Heart right ventricle (tissue), 16 donors: ENCODE measurements at regions not wholly inside any gene's neighbourhood (a gene's known extent, or its start where the extent isn't known, plus 50 kb on each side); places are given as distances from the start of the nearest gene placed in this dataset.
"Not testable (repeated sequence)": the region's sequence is repeated elsewhere in the genome, so short reads cannot be mapped to it uniquely, and the experiment has no call there.

Experiments
- ATAC-seq, 8 donors: fragments of 200-7000 bp; cut with Tn5 transposase; one replicate each; pipeline ENCODE4 v1.9.1; 2020; ENCODE audit warnings: mild to moderate bottlenecking in 8 of 8, moderate library complexity in 8 of 8, moderate number of reproducible peaks in 1 of 8
- DNase-seq, 2 donors: peaks; one replicate each; pipeline ENCODE4 v3.0.0-alpha.2; 2020
- H3K27ac ChIP-seq, 10 donors: fragments of 200-600 bp; sonication (generic) in 2 of 10; one replicate each; pipeline versions ENCODE4 v1.5.0 to v1.8.0; 2020 to 2022; ENCODE audit warnings: mild to moderate bottlenecking in 3 of 10
- H3K27me3 ChIP-seq, 7 donors: fragments of 200-600 bp; one replicate each; pipeline ENCODE4 v1.8.0; 2021 to 2022; ENCODE audit warnings: mild to moderate bottlenecking in 2 of 7
- H3K36me3 ChIP-seq, 9 donors: fragments of 200-600 bp; sonication (generic) in 1 of 9; one replicate each; pipeline versions ENCODE4 v1.5.0 to v1.8.0; 2020 to 2022; ENCODE audit warnings: mild to moderate bottlenecking in 2 of 9
- H3K4me1 ChIP-seq, 9 donors: fragments of 200-600 bp; sonication (generic) in 1 of 9; one replicate each; pipeline versions ENCODE4 v1.5.0 to v1.8.0; 2020 to 2022; ENCODE audit warnings: mild to moderate bottlenecking in 4 of 9
- H3K4me3 ChIP-seq, 10 donors: fragments of 200-600 bp; sonication (generic) in 2 of 10; one replicate each; pipeline versions ENCODE4 v1.5.0 to v1.8.0; 2020 to 2022; ENCODE audit warnings: mild to moderate bottlenecking in 7 of 10, moderate library complexity in 2 of 10
- H3K9me3 ChIP-seq, 11 donors: fragments of 200-600 bp in 10 of 11; sonication (generic) in 2 of 11; one replicate each; pipeline versions ENCODE4 v1.5.0 to v1.8.0; 2013 to 2022; ENCODE audit warnings: mild to moderate bottlenecking in 2 of 11, control low read depth in 1 of 11, moderate library complexity in 1 of 11
- WGBS, 2 donors: extraction: QIAGEN DNeasy Blood & Tissue Kit; methylation state at CpG; one replicate each; pipeline ENCODE4 v1.1.7; 2013; ENCODE audit warnings: inconsistent platforms in 1 of 2; 5-methylcytosine and 5-hydroxymethylcytosine counted together
- intact Hi-C, 10 donors: fragments of 100-400 bp; cut with DNase I; formaldehyde crosslinking; loops; one replicate each; pipeline versions ENCODE4 v1.11.1 to v1.14.2; 2022
- donor health status: Arrhythmogenic right ventricular cardiomyopathy.
- donor health status: ischemic (EF 13 %, LVEDD 7.1; RV severe dilation, severe dysfunction).
- donor health status: healthy with polysubstance abuse.
- donor health status: DM: no; HTN: yes; CAD: no.
- donor health status: DM: no; HTN: no; CAD: no.
- donor health status: ischemic (EF 25% LVEDD 6.9; RV normal size, moderate dysfunction).
- donor health status: ischemic (EF 25% LVEDD 5.7; RV mildly dilated, moderate dysfunction).
- donor health status: healthy.
- donor health status: DM: yes; HTN: yes; CAD: no.
- donor health status: Ischemic cardiomyopathy.
- donor health status: ischemic (EF 35%, LVEDD 5.7; RV mildly dilated, moderate dysfunction).
- donor health status: nonischemic (EF 11% LVEDD 7.7; RV severe dilation, severe dysfunction).
- donor health status: DM: yes; HTN: yes; CAD: no.
- donor health status: PGD.
- donor health status: ischemic (EF 29% LVEDD 5.4; RV normal size, mild dysfunction).
- donor health status: nonischemic (EF 23%, LVEDD 6.1; RV moderate dilation, normal function).

DNA sequence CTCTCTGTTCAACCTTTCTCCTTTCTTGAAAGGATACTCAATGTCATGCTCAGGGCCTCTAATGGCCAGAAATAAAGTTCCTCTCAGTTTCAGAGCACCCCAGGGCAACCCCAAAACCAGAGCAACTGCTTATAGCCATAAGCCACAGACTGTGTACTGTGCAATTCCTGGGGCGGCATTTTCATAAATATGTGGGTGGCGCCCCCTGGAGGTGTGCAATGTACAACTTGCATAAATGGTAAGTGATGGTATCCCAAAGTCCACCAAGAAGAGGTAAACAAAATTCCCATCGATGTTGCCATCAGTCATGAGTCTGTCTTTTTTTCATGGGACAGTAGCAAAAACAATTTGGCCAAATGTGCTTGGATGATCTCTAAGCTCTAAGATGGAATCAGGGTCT is 108.4 kb upstream of the ROPN1B start:
- 85 to 91% methylated on average over 3 of the region's 3 CpGs for WGBS, 2 donors
- ATAC-seq: not testable (repeated sequence)

DNA sequence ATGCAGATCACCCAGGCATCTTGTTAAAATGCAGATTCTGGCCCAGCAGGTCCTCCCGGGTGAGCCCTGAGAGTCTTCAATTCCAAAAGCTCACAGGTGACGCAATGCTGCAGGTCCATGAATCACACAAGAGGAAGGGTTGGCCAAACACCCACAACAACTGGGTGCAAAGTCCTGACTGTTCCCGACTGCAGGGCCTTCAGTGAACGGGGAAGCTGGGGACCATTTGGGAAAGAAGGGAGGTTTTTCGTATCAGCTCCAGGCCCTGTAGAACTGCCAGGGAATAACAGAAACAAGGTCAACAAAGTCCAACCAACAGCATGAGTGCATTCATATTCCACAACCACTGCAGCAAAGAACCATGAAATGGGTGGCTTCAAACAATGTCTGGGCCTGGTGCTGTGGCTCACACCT is 106.1 kb upstream of the ROPN1B start:
- H3K27ac ChIP-seq, intact Hi-C loops, H3K9me3 ChIP-seq, H3K4me1 ChIP-seq, H3K4me3 ChIP-seq, ATAC-seq, H3K36me3 ChIP-seq, H3K27me3 ChIP-seq, DNase-seq: not testable (repeated sequence)
- 72 to 77% methylated on average over 5 of the region's 5 CpGs for WGBS, 2 donors

More for the DNA sequence above, 108.4 kb upstream of the ROPN1B start:
- H3K36me3 ChIP-seq, DNase-seq, intact Hi-C loops, H3K4me3 ChIP-seq, H3K27ac ChIP-seq, H3K4me1 ChIP-seq, H3K27me3 ChIP-seq, H3K9me3 ChIP-seq: not testable (repeated sequence)

DNA sequence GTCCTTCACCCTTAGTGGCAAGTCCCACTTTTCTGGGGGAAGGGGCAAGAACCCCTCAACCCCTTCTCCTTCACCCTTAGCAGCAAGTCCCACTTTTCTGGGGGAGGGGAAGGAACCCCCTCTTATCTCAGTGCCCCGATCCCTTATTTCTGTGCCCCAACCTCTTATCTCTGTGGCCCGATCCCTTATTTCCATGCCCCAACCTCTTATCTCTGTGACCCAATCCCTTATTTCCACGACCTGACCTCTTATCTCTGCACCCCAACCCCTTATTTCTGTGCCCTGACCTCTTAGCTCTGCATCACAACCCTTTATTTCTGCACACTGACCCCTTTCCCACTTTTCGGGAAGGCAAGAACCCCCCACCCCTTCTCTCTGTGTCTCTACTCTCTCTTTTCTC is 104.4 kb upstream of the ROPN1B start:
- H3K4me1 ChIP-seq, ATAC-seq, H3K9me3 ChIP-seq, DNase-seq, H3K4me3 ChIP-seq, H3K36me3 ChIP-seq, intact Hi-C loops, H3K27ac ChIP-seq, H3K27me3 ChIP-seq: not testable (repeated sequence)
- WGBS, 2 donors: 66% methylated on average over 4 of the region's 4 CpGs

DNA sequence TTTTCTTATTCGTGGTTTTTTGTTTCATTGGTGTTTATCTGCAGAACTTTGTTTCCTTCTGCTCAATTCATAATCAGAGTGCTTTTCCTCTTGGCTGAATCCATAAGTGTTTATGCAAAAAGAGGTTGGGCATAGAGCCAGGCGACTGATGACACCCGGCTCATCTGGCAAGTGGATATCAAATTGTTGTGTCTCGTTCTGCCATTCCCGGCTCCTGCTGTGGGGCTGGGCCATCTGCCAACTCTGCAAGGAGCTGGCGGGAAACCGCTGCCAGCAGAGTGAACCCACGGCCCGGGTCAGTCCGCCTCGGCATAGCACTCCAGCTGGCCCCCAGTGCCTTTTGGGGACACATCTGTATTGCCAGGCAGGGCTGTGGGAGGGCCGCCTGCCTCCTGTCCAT is 83.0 kb upstream of the ROPN1B start:
- Histone ChIP-seq H3K9me3 (peaks cover 0 to 29% (median 5%) of the 10 kb centered on the region in 11 donors), H3K27ac (peak overlapping the region in 2 of 10 donors; percentile 20 to 44), H3K4me1 (peaks cover 0 to 11% (median 7%) of the 10 kb centered on the region in 9 donors)
- intact Hi-C loops, H3K27me3 ChIP-seq, H3K4me3 ChIP-seq, H3K36me3 ChIP-seq: not testable (repeated sequence)
- peak; percentile 67 to 80 for DNase-seq
- WGBS, 2 donors: 12 to 19% methylated on average over 12 of the region's 12 CpGs
- peak in 2 of 8 donors; percentile 61 to 67 for ATAC-seq

DNA sequence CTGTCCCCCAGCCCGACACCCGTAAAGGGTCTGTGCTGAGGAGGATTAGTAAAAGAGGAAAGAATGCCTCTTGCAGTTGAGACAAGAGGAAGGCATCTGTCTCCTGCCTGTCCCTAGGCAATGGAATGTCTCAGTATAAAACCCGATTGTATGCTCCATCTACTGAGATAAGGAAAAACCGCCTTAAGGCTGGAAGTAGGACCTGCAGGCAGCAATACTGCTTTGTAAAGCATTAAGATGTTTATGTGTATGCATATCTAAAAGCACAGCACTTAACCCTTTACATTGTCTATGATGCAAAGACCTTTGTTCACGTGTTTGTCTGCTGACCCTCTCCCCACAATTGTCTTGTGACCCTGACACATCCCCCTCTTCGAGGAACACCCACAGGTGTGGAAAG is 69.8 kb upstream of the ROPN1B start:
- intact Hi-C loops, H3K4me3 ChIP-seq, H3K4me1 ChIP-seq, H3K9me3 ChIP-seq, ATAC-seq, DNase-seq, H3K27ac ChIP-seq, H3K36me3 ChIP-seq, H3K27me3 ChIP-seq: not testable (repeated sequence)
- WGBS, 2 donors: 76 to 83% methylated on average over 5 to 6 of the region's 6 CpGs

DNA sequence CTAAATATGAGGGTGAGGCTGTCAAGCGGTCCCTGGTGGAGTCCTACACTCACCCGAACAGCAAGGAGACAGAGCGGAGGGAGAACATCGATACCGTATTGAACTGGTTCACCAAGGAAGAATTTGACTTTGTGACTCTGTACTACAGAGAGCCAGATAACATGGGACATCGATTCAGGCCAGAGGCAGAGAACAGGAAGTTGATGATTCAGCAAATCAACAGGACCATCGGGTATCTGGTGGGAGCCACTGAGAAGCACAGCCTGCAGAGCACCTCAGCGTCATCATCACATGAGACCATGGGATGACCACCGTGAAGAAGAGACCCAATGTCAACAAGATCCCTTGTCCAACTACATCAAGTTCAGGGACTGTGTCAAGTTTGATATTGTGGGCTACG is 67.5 kb upstream of the ROPN1B start:
- 87 to 91% methylated on average over 10 of the region's 10 CpGs for WGBS, 2 donors
- intact Hi-C loops, H3K9me3 ChIP-seq, H3K36me3 ChIP-seq, DNase-seq, H3K27ac ChIP-seq, H3K4me3 ChIP-seq, H3K4me1 ChIP-seq, ATAC-seq, H3K27me3 ChIP-seq: not testable (repeated sequence)

DNA sequence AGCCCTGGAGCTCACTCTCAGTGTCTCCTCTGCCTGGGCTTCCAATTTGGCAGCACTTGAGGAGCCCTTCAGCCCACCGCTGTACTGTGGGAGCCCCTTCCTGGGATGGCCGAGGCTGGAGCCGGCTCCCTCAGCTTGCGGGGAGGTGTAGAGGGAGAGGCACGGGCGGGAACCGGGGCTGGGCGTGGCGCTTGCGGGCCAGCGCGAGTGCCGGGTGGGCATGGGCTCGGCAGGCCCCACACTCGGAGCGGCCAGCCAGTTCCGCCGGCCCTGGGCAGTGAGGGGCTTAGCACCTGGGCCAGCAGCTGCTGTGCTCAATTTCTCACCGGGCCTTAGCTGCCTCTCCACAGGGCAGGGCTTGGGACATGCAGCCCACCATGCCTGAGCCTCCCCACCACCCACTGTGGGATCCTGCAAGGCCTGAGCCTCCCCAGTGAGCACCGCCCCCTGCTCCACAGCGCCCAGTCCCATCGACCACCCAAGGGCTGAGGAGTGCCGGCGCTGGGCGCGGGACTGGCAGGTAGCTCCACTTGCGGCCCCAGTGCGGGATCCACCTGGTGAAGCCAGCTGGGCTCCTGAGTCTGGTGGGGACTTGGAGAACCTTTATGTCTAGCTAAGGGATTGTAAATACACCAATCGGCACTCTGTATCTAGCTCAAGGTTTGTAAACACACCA is 65.1 kb upstream of the ROPN1B start:
- H3K27me3 ChIP-seq, H3K4me3 ChIP-seq, H3K9me3 ChIP-seq, ATAC-seq, DNase-seq, H3K36me3 ChIP-seq, H3K27ac ChIP-seq, H3K4me1 ChIP-seq, intact Hi-C loops: not testable (repeated sequence)
- WGBS, 2 donors: 96 to 97% methylated on average over 28 to 29 of the region's 29 CpGs

DNA sequence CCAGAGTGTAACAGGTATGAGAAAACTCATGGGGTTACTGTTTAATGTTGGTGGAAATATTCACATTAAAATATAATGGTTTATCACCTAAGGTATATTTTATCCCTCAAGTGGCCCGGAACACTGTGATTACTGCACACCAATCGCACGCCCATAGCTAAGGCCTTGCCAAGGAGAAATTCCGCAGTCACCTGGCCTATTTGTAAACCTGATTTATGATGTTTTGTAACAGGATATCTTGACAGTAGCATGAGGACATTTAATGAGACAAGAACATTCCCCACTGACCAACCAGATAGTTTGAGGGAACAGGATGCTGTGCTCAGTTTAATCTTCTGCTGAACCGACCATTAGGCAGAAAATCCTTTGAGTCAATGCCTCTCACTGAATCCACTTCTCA is 61.7 kb upstream of the ROPN1B start:
- H3K36me3 ChIP-seq, H3K4me3 ChIP-seq, intact Hi-C loops, H3K27me3 ChIP-seq, DNase-seq, H3K27ac ChIP-seq, H3K9me3 ChIP-seq, ATAC-seq, H3K4me1 ChIP-seq: not testable (repeated sequence)
- WGBS, 2 donors: 94 to 96% methylated on average over 5 of the region's 5 CpGs

DNA sequence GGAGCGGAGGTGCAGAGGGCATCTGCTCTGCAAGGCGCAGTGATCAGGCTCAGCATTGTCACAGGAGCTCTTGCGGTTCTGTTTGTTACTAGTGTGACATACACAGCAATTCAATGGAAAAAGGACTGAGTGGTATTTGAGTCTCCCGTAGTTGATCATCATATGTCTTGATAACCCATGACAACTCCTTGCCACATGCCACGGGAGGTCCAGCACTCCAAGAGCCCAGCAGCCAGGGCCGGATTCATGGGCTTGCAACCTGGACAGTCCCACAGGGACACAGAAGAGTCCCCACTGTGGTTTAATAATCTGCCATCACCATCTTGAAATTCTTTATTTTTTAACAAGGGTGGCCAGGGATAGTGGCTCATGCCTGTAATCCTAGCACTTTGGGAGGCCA is 58.1 kb upstream of the ROPN1B start:
- intact Hi-C loops: loop anchor here in 1 of 10 donors (10.0 kb wide), 1 partner anchor 146 kb away; no protein-coding TSS in a partner anchor
- not testable (repeated sequence) for DNase-seq, H3K4me3 ChIP-seq, H3K36me3 ChIP-seq, H3K9me3 ChIP-seq, ATAC-seq, H3K27me3 ChIP-seq, H3K27ac ChIP-seq
- peaks cover 0 to 18% (median 5%) of the 10 kb centered on the region in 9 donors for H3K4me1 ChIP-seq
- 84 to 89% methylated on average over 6 of the region's 6 CpGs for WGBS, 2 donors

DNA sequence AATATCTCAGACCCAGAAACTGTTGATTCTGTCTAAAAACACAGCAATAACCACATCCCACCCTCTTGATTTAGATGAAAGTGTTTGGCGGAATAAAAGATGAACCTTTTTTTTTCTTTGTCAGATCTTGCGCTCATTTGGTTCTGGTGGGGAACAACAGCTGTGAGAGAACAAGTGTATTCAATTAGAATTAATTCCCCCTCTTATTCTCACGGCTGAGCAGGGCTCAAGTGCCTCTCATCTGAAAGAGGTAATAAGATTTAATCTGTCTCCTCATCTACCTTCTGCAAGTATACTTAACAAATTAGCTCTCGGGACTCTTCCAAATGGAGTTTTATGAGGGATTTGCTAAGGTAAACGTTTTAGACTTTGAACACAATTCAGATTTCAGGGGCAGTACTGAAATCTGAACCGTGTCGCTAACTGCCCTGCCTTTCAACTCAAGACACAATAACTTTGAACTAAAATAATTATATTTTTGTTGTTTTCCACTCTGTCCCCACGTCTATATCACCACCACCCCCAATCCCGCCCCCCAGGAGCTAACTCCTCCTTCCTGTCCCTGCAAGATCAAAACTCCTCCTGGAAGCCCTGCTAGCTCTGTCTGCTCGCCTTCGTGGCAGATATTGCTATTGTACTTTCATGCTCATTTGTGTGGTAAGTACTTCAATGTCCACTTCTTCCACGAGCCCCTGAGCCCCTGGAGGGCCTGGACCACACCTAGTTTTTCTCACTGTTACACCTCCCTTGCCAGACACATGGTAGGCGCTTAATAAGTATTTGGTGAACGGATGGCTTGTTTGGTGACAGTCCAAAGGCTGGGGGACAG is 54.2 kb upstream of the ROPN1B start:
- intact Hi-C loops: loop anchor here in 2 of 10 donors (2.0 to 10.0 kb wide), 2 partner anchors 150 to 320 kb away; partner anchors contain the start of gene OSBPL11 (in 1 of the 2)
- WGBS, 2 donors: 33 to 34% methylated on average over 14 of the region's 14 CpGs
- Histone ChIP-seq H3K4me1 (peaks cover 0 to 17% (median 8%) of the 10 kb centered on the region in 9 donors), H3K27ac (peak overlapping the region in 9 of 10 donors; percentile 73 to 93 (median 88)), H3K4me3 (peak overlapping the region; percentile 46 to 97 (median 76))
- ATAC-seq, H3K9me3 ChIP-seq, H3K36me3 ChIP-seq, DNase-seq, H3K27me3 ChIP-seq: not testable (repeated sequence)

DNA sequence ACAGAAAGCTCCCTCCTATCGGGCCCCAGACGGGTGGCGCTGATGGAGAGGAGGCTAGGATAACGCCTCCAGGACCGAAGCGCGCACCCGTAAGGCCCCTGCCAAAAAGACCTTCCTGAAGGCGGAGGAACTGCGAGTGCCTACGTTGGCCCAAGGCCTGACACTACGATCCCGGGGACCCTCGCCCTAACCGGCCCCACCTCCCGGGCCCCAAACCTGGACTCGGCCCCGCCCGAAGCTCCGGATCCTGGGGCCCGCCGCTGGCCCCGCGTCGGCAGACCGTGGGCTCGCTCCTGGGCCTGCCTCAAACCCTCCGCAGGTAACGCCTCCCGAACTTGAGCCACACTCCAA is 53.6 kb upstream of the ROPN1B start:
- not testable (repeated sequence) for DNase-seq, H3K36me3 ChIP-seq, H3K27me3 ChIP-seq, ATAC-seq, H3K9me3 ChIP-seq
- intact Hi-C loops: loop anchor here in 2 of 10 donors (2.0 to 10.0 kb wide), 2 partner anchors 151 to 321 kb away; partner anchors contain the start of gene OSBPL11 (in 1 of the 2)
- WGBS, 2 donors: 0% methylated on average over 30 of the region's 30 CpGs
- Histone ChIP-seq H3K4me1 (peaks cover 0 to 17% (median 8%) of the 10 kb centered on the region in 9 donors), H3K4me3 (peak overlapping the region; percentile 46 to 97 (median 76)), H3K27ac (peak overlapping the region; percentile 30 to 93 (median 87))
